ENCODE measurements at regions not wholly inside any gene's neighbourhood (a gene's known extent, or its start where the extent isn't known, plus 50 kb on each side); places are given as distances from the start of the nearest gene placed in this dataset.

DNA sequence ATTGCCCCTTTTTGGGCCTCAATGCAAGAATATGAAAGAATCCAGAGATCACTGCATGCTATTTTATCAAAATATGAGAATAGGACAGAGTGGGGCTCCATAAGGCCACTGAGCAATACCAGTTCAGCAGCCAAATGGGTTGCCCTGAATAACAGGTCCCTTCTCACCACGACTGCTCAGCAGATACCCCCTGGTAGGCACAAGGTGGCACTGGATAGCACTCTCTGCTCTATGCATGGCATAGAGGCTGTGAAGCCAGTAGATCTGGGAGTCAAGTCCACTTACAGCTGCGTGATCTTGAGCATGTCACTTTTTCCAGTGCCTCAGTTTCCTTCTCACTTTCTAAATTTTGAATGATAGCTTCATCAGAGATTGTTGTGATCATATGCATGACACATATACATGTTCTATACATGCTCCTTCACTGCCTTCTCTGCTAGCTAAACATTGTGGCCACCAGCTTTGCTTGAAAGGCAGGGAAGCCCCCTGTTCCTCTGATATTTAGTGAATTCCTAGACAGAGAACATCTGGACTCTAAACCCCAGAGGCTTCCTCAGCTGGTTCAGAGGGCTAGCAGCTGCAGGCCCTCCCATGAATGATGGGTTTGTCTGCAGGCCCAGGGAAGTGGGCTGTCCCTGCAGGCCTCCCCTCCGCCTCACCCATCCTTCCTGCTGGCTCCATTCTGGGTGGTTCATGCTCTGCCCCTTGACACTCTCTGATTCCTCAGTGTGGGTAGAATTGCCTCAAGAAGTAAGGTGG lies 84.9 kb upstream of the ASIC2 start:
- no CpG with 5 or more reads among the region's 3 CpGs for WGBS (ENCODE audit: insufficient coverage, insufficient read length)
- DNase-seq (ENCODE audit: low read depth, low spot score), result no peak
- no peak overlapping the region for H3K4me3 ChIP-seq (ENCODE audit: low read length)
- H3K9me3 ChIP-seq (ENCODE audit: control insufficient read depth, insufficient read depth, low read length), result no peaks in the 10 kb centered on the region
- H3K36me3 ChIP-seq (ENCODE audit: control insufficient read depth, insufficient read depth, low read length), result no peaks in the 10 kb centered on the region
- H3K27ac ChIP-seq (ENCODE audit: low read length), result no peak overlapping the region
- no peaks in the 10 kb centered on the region for H3K27me3 ChIP-seq (ENCODE audit: control insufficient read depth, insufficient read depth, low read length)
- H3K4me1 ChIP-seq (ENCODE audit: control insufficient read depth, insufficient read depth, low read length), result 0 out of 2 replicates have a peak, but pooled peaks cover 1% of the 10 kb centered on the region

GRCh38 chr17:33381201-33381600 lies 88.1 kb upstream of the ASIC2 start:
- H3K9me3 ChIP-seq (ENCODE audit: control insufficient read depth, insufficient read depth, low read length), result no peaks in the 10 kb centered on the region
- 0 out of 2 replicates have a peak, but pooled peaks cover 1% of the 10 kb centered on the region for H3K4me1 ChIP-seq (ENCODE audit: control insufficient read depth, insufficient read depth, low read length)
- no peak for DNase-seq (ENCODE audit: low read depth, low spot score)
- H3K36me3 ChIP-seq (ENCODE audit: control insufficient read depth, insufficient read depth, low read length), result no peaks in the 10 kb centered on the region
- no peak overlapping the region for H3K4me3 ChIP-seq (ENCODE audit: low read length)
- no peak overlapping the region for H3K27ac ChIP-seq (ENCODE audit: low read length)
- H3K27me3 ChIP-seq (ENCODE audit: control insufficient read depth, insufficient read depth, low read length), result no peaks in the 10 kb centered on the region
- no CpG with 5 or more reads among the region's 6 CpGs for WGBS (ENCODE audit: insufficient coverage, insufficient read length)

GRCh38 chr17:33383488-33384023 lies 90.5 kb upstream of the ASIC2 start:
- no peaks in the 10 kb centered on the region for H3K36me3 ChIP-seq (ENCODE audit: control insufficient read depth, insufficient read depth, low read length)
- H3K4me1 ChIP-seq (ENCODE audit: control insufficient read depth, insufficient read depth, low read length), result 0 out of 2 replicates have a peak, but pooled peaks cover 1% of the 10 kb centered on the region
- H3K27ac ChIP-seq (ENCODE audit: low read length), result no peak overlapping the region
- no peak overlapping the region for H3K4me3 ChIP-seq (ENCODE audit: low read length)
- H3K9me3 ChIP-seq (ENCODE audit: control insufficient read depth, insufficient read depth, low read length), result no peaks in the 10 kb centered on the region
- DNase-seq (ENCODE audit: low read depth, low spot score), result no peak
- WGBS (ENCODE audit: insufficient coverage, insufficient read length), result no CpG with 5 or more reads among the region's 3 CpGs
- no peaks in the 10 kb centered on the region for H3K27me3 ChIP-seq (ENCODE audit: control insufficient read depth, insufficient read depth, low read length)

DNA sequence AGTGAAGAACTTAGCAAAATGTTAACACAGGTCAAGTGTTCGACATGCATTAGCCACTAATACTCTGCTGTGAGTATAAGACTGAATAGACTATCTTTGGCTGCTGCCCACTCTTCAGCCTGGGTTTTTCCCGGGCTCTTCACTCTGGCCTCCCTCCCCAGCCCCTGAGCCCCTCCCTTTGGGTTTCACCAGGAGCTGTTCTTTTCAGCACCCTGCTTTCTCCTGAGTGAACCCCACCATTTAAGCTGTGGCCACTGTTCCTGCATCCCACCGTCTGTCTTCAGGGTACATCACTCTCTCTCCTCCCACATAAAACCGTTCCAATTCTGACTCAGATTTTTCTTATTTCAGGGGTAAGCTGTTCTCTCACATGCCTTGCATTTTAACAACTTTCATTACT lies 92.0 kb upstream of the ASIC2 start:
- no CpG with 5 or more reads among the region's 4 CpGs for WGBS (ENCODE audit: insufficient coverage, insufficient read length)
- H3K27ac ChIP-seq (ENCODE audit: low read length), result no peak overlapping the region
- no peak overlapping the region for H3K4me3 ChIP-seq (ENCODE audit: low read length)
- no peaks in the 10 kb centered on the region for H3K36me3 ChIP-seq (ENCODE audit: control insufficient read depth, insufficient read depth, low read length)
- no peaks in the 10 kb centered on the region for H3K27me3 ChIP-seq (ENCODE audit: control insufficient read depth, insufficient read depth, low read length)
- DNase-seq (ENCODE audit: low read depth, low spot score), result no peak
- H3K9me3 ChIP-seq (ENCODE audit: control insufficient read depth, insufficient read depth, low read length), result no peaks in the 10 kb centered on the region
- 0 out of 2 replicates have a peak, but pooled peaks cover 1% of the 10 kb centered on the region for H3K4me1 ChIP-seq (ENCODE audit: control insufficient read depth, insufficient read depth, low read length)

DNA sequence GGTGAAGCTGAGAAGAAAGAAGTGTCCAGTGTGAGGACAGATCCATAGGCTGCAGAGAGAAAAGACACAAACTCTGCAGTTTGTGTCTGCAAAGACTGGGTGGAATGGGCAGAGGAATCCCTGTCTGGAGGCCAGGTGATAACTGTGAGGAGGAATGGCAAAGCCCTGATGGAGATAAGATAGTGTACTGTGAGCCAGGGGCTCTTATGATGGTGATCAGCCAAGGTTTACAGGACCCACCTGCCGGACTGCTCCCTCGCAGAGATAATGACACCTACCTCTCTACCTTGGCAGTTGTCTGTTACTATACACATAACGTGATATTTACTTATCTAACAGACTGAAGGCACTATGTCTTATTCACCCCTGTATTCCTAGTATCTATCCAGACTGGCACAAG lies 92.6 kb upstream of the ASIC2 start:
- Histone ChIP-seq H3K27me3 (ENCODE audit: control insufficient read depth, insufficient read depth, low read length) (no peaks in the 10 kb centered on the region), H3K4me1 (ENCODE audit: control insufficient read depth, insufficient read depth, low read length) (0 out of 2 replicates have a peak, but pooled peaks cover 1% of the 10 kb centered on the region), H3K9me3 (ENCODE audit: control insufficient read depth, insufficient read depth, low read length) (no peaks in the 10 kb centered on the region), H3K27ac (ENCODE audit: low read length) (no peak overlapping the region), H3K36me3 (ENCODE audit: control insufficient read depth, insufficient read depth, low read length) (no peaks in the 10 kb centered on the region), H3K4me3 (ENCODE audit: low read length) (no peak overlapping the region)
- no CpG with 5 or more reads among the region's 3 CpGs for WGBS (ENCODE audit: insufficient coverage, insufficient read length)
- DNase-seq (ENCODE audit: low read depth, low spot score), result no peak

DNA sequence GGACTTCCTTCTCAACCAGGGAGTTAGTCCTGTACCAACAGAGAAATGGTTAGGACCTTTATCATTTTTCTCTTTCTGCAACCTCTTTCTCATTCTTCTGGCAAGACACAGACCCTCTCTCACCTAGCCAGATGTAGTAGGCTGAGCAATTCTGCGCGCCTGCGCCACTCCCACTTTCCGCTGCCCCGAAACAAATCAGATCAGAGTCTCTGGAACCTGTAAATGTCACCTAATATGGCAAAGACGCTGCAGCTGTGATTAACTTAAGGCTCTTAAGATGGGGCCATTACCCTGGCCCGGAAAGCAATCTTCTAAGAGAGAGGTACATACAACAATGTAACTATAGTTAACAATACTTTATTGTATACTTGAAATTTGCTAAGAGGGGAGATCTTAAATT lies 94.3 kb upstream of the ASIC2 start:
- H3K36me3 ChIP-seq (ENCODE audit: control insufficient read depth, insufficient read depth, low read length), result no peaks in the 10 kb centered on the region
- H3K27me3 ChIP-seq (ENCODE audit: control insufficient read depth, insufficient read depth, low read length), result no peaks in the 10 kb centered on the region
- H3K4me1 ChIP-seq (ENCODE audit: control insufficient read depth, insufficient read depth, low read length), result no peaks in the 10 kb centered on the region
- no peak overlapping the region for H3K27ac ChIP-seq (ENCODE audit: low read length)
- no peak for DNase-seq (ENCODE audit: low read depth, low spot score)
- H3K9me3 ChIP-seq (ENCODE audit: control insufficient read depth, insufficient read depth, low read length), result no peaks in the 10 kb centered on the region
- no peak overlapping the region for H3K4me3 ChIP-seq (ENCODE audit: low read length)
- WGBS (ENCODE audit: insufficient coverage, insufficient read length), result no CpG with 5 or more reads among the region's 7 CpGs

- no peaks in the 10 kb centered on the region for H3K27me3 ChIP-seq (ENCODE audit: control insufficient read depth, insufficient read depth, low read length)
- H3K4me1 ChIP-seq (ENCODE audit: control insufficient read depth, insufficient read depth, low read length), result no peaks in the 10 kb centered on the region
- no peaks in the 10 kb centered on the region for H3K36me3 ChIP-seq (ENCODE audit: control insufficient read depth, insufficient read depth, low read length)
- H3K27ac ChIP-seq (ENCODE audit: low read length), result no peak overlapping the region
- no CpG with 5 or more reads among the region's 4 CpGs for WGBS (ENCODE audit: insufficient coverage, insufficient read length)
- H3K9me3 ChIP-seq (ENCODE audit: control insufficient read depth, insufficient read depth, low read length), result no peaks in the 10 kb centered on the region
- no peak for DNase-seq (ENCODE audit: low read depth, low spot score)
- no peak overlapping the region for H3K4me3 ChIP-seq (ENCODE audit: low read length)
Measured at GRCh38 chr17:33389504-33390135, 96.5 kb upstream of the ASIC2 start.

DNA sequence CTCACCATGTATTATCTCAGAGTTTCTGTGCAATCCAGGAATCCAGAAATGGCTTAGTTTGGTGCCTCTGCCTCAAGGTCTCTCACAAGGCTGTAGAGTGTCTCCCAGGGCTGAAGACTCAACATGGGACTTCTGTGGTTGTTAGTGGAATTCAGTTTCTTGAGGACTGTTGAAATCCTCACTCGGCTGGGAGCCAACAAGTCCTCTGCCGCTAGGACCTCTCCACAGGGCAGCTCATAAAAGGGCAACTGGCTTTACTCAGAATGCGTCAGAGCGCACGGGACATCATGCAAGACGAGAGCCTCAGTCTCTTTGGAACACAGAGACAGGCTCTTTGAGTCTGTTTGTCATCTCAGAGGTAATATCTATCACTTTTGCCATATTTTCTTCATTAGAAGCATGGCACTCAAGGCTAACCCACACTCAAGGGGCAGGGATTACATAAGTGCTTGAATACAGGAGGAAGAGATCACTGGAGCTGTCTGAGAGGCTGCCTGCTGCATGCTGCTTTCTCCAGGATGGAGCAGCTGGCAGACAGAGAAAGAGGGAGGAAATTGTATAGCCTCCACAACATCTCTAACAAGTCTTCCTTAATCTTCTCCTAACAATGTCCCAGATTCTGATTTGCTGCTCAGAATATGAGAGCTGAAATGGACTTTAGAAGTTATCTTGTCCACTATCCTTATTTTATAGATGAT lies 97.5 kb upstream of the ASIC2 start:
- no CpG with 5 or more reads among the region's 6 CpGs for WGBS (ENCODE audit: insufficient coverage, insufficient read length)
- Histone ChIP-seq H3K4me1 (ENCODE audit: control insufficient read depth, insufficient read depth, low read length) (no peaks in the 10 kb centered on the region), H3K27ac (ENCODE audit: low read length) (no peak overlapping the region), H3K9me3 (ENCODE audit: control insufficient read depth, insufficient read depth, low read length) (no peaks in the 10 kb centered on the region), H3K27me3 (ENCODE audit: control insufficient read depth, insufficient read depth, low read length) (no peaks in the 10 kb centered on the region), H3K4me3 (ENCODE audit: low read length) (no peak overlapping the region), H3K36me3 (ENCODE audit: control insufficient read depth, insufficient read depth, low read length) (no peaks in the 10 kb centered on the region)
- no peak for DNase-seq (ENCODE audit: low read depth, low spot score)

GRCh38 chr17:33396818-33397217 lies 103.7 kb upstream of the ASIC2 start:
- Histone ChIP-seq H3K4me1 (ENCODE audit: control insufficient read depth, insufficient read depth, low read length) (no peaks in the 10 kb centered on the region), H3K9me3 (ENCODE audit: control insufficient read depth, insufficient read depth, low read length) (no peaks in the 10 kb centered on the region), H3K36me3 (ENCODE audit: control insufficient read depth, insufficient read depth, low read length) (no peaks in the 10 kb centered on the region), H3K4me3 (ENCODE audit: low read length) (no peak overlapping the region), H3K27ac (ENCODE audit: low read length) (no peak overlapping the region), H3K27me3 (ENCODE audit: control insufficient read depth, insufficient read depth, low read length) (no peaks in the 10 kb centered on the region)
- WGBS (ENCODE audit: insufficient coverage, insufficient read length), result no CpG with 5 or more reads among the region's 3 CpGs
- no peak for DNase-seq (ENCODE audit: low read depth, low spot score)

DNA sequence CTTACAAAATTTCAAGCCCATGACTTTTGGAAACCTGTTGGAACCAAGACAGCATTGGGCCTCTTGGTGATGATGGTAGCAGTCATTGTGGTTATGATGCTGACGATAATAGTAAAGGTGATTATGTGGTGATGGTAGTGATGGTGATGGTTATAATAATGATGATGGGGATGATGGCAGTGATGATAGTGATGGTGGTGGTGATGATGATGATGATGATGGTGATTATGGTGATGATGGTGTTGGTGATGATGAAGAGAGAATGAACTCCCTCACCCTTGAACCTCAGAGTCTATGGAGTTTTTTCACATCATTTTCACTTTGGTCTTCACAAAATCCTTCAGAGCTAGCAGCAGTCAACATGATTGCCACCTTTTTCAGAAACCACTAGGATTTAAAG lies 105.3 kb upstream of the ASIC2 start:
- WGBS (ENCODE audit: insufficient coverage, insufficient read length), result 100% methylated on average over 1 of the region's 1 CpG

More for the DNA sequence above, 105.3 kb upstream of the ASIC2 start:
- no peak for DNase-seq (ENCODE audit: low read depth, low spot score)
- Histone ChIP-seq H3K36me3 (ENCODE audit: control insufficient read depth, insufficient read depth, low read length) (no peaks in the 10 kb centered on the region), H3K27ac (ENCODE audit: low read length) (no peak overlapping the region), H3K27me3 (ENCODE audit: control insufficient read depth, insufficient read depth, low read length) (no peaks in the 10 kb centered on the region), H3K9me3 (ENCODE audit: control insufficient read depth, insufficient read depth, low read length) (no peaks in the 10 kb centered on the region), H3K4me3 (ENCODE audit: low read length) (no peak overlapping the region), H3K4me1 (ENCODE audit: control insufficient read depth, insufficient read depth, low read length) (no peaks in the 10 kb centered on the region)

Data from iPS DF 6.9 (cell line).